Motor neuron (in vitro differentiated cells): ENCODE measurements at regions not wholly inside any gene's neighbourhood (a gene's known extent, or its start where the extent isn't known, plus 50 kb on each side); places are given as distances from the start of the nearest gene placed in this dataset.

ENCODE experiments used
- ATAC-seq, 8 experiments: fragments of 200-7000 bp; cut with Tn5 transposase; replicated peaks in 6 of 8; 2 replicates each; pipeline ENCODE4 v1.8.0; 2021; ENCODE audit warnings: mild to moderate bottlenecking in 8 of 8, moderate library complexity in 8 of 8
- H3K27ac ChIP-seq, 2 donors: fragments of 250-450 bp; sonication (Bioruptor Pico); 2 replicates each; pipeline ENCODE4 v1.9.0; 2021; ENCODE audit warnings: antibody characterized with exemption in 2 of 2, mild to moderate bottlenecking in 2 of 2, moderate library complexity in 1 of 2
- H3K4me1 ChIP-seq, 2 donors: fragments of 250-450 bp; sonication (Bioruptor Pico); replicated peaks in 1 of 2; 2 replicates each; pipeline ENCODE4 v1.6.1; 2021; ENCODE audit warnings: antibody characterized with exemption in 2 of 2, mild to moderate bottlenecking in 2 of 2, moderate library complexity in 1 of 2
- H3K4me3 ChIP-seq, 5 donors: fragments of 250-450 bp; sonication (Bioruptor Pico); 2 replicates each; pipeline ENCODE4 v1.9.0; 2021; ENCODE audit warnings: antibody characterized with exemption in 5 of 5, mild to moderate bottlenecking in 5 of 5, moderate library complexity in 4 of 5
- WGBS, 10 experiments: fragments of 450-650 bp; shearing (Covaris generic); methylation state at CpG; one replicate each; pipeline ENCODE4 v1.0.0; 2022; 5-methylcytosine and 5-hydroxymethylcytosine counted together
- in situ Hi-C, 9 experiments: fragments of 400-800 bp; cut with MboI; loops; one replicate each; pipeline ENCODE4 v1.15.0; 2021; ENCODE audit warnings: low sequenced_read_pairs in 9 of 9, low pct_unique_long_range_greater_than_20kb in 2 of 9; ENCODE audit not compliant: unreplicated experiment in 9 of 9

DNA sequence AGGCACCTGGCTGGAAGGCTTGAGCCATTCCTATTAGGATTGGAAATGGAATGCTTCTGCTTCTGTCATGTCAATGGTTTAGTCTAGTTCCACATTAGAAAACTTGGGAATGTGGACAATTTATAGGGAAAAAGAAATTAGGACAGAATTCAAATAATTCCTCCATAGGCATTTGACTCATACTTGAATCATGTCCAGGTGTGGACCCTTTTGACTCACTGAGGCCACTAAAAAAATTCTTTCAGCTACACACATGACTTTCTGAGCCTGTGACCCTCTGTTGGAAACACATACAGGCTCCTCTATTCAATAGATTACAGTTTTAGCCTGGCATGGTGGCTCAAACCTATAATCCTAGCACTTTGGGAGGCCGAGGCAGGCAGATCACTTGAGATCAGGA lies 100.5 kb downstream of the RASSF10 start:
- WGBS, 10 experiments = 90 to 100% methylated on average over 1 of the region's 1 CpG; no CpG with 5 or more reads in 8 of the 10 experiments
- H3K4me3 ChIP-seq = no peak overlapping the region
- in situ Hi-C loops = no loop called here
- ATAC-seq = no peak
- no peak overlapping the region for H3K27ac ChIP-seq
- peaks cover 14 to 23% of the 10 kb centered on the region in 2 donors for H3K4me1 ChIP-seq

- no peak for ATAC-seq
- H3K27ac ChIP-seq = no peak overlapping the region
- H3K4me1 ChIP-seq = peaks cover 17 to 23% of the 10 kb centered on the region in 2 donors
- in situ Hi-C loops = no loop called here
- no peak overlapping the region for H3K4me3 ChIP-seq
- 83 to 100% (median 100%) methylated on average over 1 of the region's 1 CpG; no CpG with 5 or more reads in 7 of the 10 experiments for WGBS, 10 experiments
Observed at GRCh38 chr11:13110145-13110544, 101.0 kb downstream of the RASSF10 start.

GRCh38 chr11:13110929-13111812 lies 102.1 kb downstream of the RASSF10 start:
- no peak overlapping the region for H3K4me3 ChIP-seq
- peaks cover 20 to 23% of the 10 kb centered on the region in 2 donors for H3K4me1 ChIP-seq
- no peak overlapping the region for H3K27ac ChIP-seq
- peak in 1 of 8 experiments; percentile 13 for ATAC-seq
- WGBS, 10 experiments = 48 to 100% (median 79%) methylated on average over 1 to 4 of the region's 5 CpGs; no CpG with 5 or more reads in 2 of the 10 experiments
- in situ Hi-C loops = no loop called here

GRCh38 chr11:13111813-13112130 lies 102.7 kb downstream of the RASSF10 start:
- peaks cover 20 to 23% of the 10 kb centered on the region in 2 donors for H3K4me1 ChIP-seq
- no peak for ATAC-seq
- no peak overlapping the region for H3K4me3 ChIP-seq
- 21 to 85% (median 63%) methylated on average over 1 to 5 of the region's 6 CpGs; no CpG with 5 or more reads in 1 of the 10 experiments for WGBS, 10 experiments
- H3K27ac ChIP-seq = no peak overlapping the region
- in situ Hi-C loops = no loop called here

DNA sequence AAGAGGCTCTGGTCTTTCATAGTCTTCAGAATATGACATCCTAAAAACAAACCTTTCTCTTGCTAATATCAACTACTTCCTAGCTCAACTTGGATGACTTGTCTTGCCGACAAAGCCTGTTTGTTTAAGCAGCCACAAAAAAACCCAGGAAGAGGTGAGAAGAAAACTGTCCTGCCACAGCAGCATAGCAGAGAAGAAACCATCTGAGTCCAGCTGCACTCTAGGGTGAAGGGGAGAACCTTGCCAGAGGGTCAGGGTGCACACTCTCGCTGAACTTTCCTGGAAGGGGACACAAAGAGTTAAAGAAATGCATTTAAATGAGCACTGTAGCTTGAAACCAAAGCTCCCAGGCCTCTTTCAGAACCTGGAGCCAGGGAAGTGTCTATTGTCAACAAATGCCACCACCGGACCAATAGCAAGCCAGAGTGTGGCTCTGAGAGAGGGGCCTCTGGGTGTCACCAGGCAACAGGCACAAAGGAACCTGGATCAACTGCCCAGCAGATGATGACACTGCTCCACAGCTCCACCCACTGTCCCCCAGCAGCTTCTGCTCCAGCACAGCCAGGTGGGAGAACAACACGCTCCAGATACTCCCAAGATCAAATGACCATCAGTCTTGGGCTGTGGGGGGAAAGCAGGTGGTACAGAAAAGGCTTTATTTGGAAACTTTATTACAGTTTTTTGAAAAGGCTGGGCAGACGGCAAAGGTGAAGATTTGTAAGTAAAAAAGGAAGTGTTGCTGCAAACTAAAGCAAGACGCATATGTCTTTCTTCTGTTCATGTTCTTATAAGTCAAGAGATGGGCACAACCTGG lies 105.7 kb downstream of the RASSF10 start:
- H3K27ac ChIP-seq = peak overlapping the region in 1 of 2 donors; percentile 65
- ATAC-seq = peak in 7 of 8 experiments; percentile 47 to 100 (median 99)
- in situ Hi-C loops = no loop called here
- peaks cover 20 to 26% of the 10 kb centered on the region in 2 donors for H3K4me1 ChIP-seq
- 0 to 100% (median 50%) methylated on average over 1 to 6 of the region's 6 CpGs for WGBS, 10 experiments
- H3K4me3 ChIP-seq = no peak overlapping the region

DNA sequence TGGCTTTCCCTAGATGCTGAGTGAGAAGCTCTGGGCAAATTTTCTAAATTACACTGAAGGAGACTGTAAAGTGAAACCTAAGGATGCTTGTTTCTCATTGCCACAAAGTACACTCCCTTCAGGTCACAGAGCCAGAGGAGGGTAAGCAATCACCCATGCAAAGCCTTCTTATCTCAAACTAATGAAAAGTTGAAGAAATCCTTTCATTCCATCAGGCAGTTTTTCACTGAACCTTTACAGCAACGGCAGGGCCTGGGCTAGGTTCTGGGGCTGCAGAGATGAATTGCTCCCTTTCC lies 106.2 kb downstream of the RASSF10 start:
- in situ Hi-C loops = no loop called here
- no peak for ATAC-seq
- H3K4me1 ChIP-seq = peaks cover 24 to 26% of the 10 kb centered on the region in 2 donors
- 17 to 60% (median 29%) methylated on average over 1 of the region's 1 CpG; no CpG with 5 or more reads in 6 of the 10 experiments for WGBS, 10 experiments
- H3K4me3 ChIP-seq = no peak overlapping the region
- no peak overlapping the region for H3K27ac ChIP-seq

GRCh38 chr11:13116491-13116890 lies 107.4 kb downstream of the RASSF10 start:
- 0 to 100% (median 96%) methylated on average over 1 to 2 of the region's 2 CpGs; no CpG with 5 or more reads in 2 of the 10 experiments for WGBS, 10 experiments
- no peak overlapping the region for H3K4me3 ChIP-seq

DNA sequence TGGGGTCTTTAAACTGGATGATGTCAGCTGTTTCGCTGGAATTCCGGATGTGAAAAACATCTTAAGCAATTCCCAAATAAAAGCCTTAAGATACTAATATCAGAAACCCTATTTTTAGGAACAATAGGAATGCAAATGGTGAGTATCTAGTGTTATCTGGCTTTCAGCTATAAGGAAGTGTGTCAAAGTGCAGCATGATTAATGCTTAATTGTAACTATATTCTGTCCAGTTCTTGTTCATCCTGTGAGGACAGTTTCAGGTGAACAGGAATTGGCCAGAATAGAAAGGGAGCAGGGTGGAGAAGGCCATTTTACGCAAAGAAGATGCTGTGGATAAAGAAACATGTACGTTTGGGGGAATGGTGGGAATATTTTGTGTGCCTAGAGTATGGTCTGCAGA lies 108.2 kb downstream of the RASSF10 start:
- Histone ChIP-seq H3K4me1 (peaks cover 16 to 19% of the 10 kb centered on the region in 2 donors), H3K4me3 (no peak overlapping the region), H3K27ac (no peak overlapping the region)
- WGBS, 10 experiments = 0 to 94% (median 48%) methylated on average over 2 to 4 of the region's 4 CpGs; no CpG with 5 or more reads in 2 of the 10 experiments
- in situ Hi-C loops = no loop called here
- ATAC-seq = no peak

More at GRCh38 chr11:13116491-13116890, 107.4 kb downstream of the RASSF10 start:
- in situ Hi-C loops = no loop called here
- Histone ChIP-seq H3K4me1 (peaks cover 16 to 19% of the 10 kb centered on the region in 2 donors), H3K27ac (no peak overlapping the region)
- no peak for ATAC-seq

GRCh38 chr11:13118194-13118593 lies 109.1 kb downstream of the RASSF10 start:
- WGBS, 10 experiments = 0 to 91% (median 78%) methylated on average over 1 to 4 of the region's 5 CpGs; no CpG with 5 or more reads in 5 of the 10 experiments
- H3K4me3 ChIP-seq = no peak overlapping the region
- in situ Hi-C loops = no loop called here
- peaks cover 16 to 19% of the 10 kb centered on the region in 2 donors for H3K4me1 ChIP-seq
- no peak overlapping the region for H3K27ac ChIP-seq
- peak in 1 of 8 experiments; percentile 16 for ATAC-seq

- ATAC-seq = no peak
- in situ Hi-C loops = no loop called here
- WGBS, 10 experiments = 14 to 93% (median 80%) methylated on average over 1 to 3 of the region's 3 CpGs; no CpG with 5 or more reads in 6 of the 10 experiments
- Histone ChIP-seq H3K4me1 (peaks cover 16 to 19% of the 10 kb centered on the region in 2 donors), H3K4me3 (no peak overlapping the region), H3K27ac (no peak overlapping the region)
Observed at GRCh38 chr11:13118650-13119049, 109.5 kb downstream of the RASSF10 start.

DNA sequence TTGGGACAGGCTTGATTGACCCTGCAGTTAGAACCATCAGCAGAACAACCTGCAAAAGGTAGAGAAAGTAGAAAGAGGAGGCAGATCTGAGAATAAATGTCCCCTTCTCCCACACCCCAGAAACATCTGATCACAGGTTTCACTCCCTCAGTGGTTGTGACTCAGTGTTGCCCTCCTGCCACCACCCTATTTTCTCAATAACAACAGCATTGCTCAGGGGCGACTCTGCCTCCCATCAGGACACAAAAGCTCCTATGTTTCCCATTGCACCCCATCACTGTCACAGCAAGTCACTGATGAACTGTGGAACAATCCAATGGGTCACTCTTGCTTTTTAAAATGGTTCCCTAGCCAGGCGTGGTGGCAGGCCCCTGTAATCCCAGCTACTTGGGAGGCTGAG lies 110.2 kb downstream of the RASSF10 start:
- WGBS, 10 experiments = 80 to 100% (median 100%) methylated on average over 1 to 2 of the region's 2 CpGs; no CpG with 5 or more reads in 5 of the 10 experiments
- ATAC-seq = no peak
- in situ Hi-C loops = no loop called here
- Histone ChIP-seq H3K4me1 (peaks cover 12 to 16% of the 10 kb centered on the region in 2 donors), H3K27ac (no peak overlapping the region), H3K4me3 (no peak overlapping the region)

DNA sequence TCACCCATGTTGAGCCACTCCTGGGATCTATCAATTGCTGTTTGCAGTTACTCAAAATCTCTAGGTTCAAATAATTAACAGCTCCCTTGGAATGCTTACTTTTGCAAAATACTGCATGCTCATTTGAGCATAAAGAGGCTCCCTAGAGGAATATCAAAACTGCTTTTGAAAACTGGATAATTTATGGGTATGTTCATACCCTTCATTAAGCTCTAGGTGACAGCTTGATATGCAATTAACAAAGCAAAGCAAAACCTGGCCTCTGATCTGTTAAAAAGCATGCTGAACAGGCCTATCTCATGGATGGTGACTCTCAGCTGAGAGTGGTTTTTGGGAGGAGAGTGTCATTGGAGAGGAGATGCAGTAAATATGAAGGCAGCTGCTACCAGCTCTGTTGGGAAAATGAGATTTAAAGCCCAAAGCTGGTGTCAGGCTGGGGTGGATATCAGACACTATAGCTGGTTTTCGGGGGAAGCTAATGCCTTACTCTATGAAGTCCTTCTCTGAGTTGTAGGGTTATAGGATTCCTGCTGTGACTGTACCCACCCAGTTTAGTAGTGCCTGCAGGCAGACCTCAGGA lies 110.9 kb downstream of the RASSF10 start:
- in situ Hi-C loops = no loop called here
- peaks cover 7 to 12% of the 10 kb centered on the region in 2 donors for H3K4me1 ChIP-seq
- H3K4me3 ChIP-seq = no peak overlapping the region
- no peak overlapping the region for H3K27ac ChIP-seq
- WGBS, 10 experiments = 0 to 83% (median 78%) methylated on average over 1 of the region's 1 CpG; no CpG with 5 or more reads in 5 of the 10 experiments
- ATAC-seq = peak in 4 of 8 experiments; percentile 26 to 49 (median 38)

- no peak for ATAC-seq
- in situ Hi-C loops = no loop called here
- peaks cover 3 to 8% of the 10 kb centered on the region in 2 donors for H3K4me1 ChIP-seq
- H3K27ac ChIP-seq = no peak overlapping the region
- H3K4me3 ChIP-seq = no peak overlapping the region
- 0 to 100% (median 43%) methylated on average over 1 to 3 of the region's 3 CpGs; no CpG with 5 or more reads in 2 of the 10 experiments for WGBS, 10 experiments
Observed at GRCh38 chr11:13120691-13121090, 111.6 kb downstream of the RASSF10 start.
